DMS53 treated with DMSO at 0.1 percent for 48 hours (cell line): ENCODE measurements at regions not wholly inside any gene's neighbourhood (a gene's known extent, or its start where the extent isn't known, plus 50 kb on each side); places are given as distances from the start of the nearest gene placed in this dataset.
"Not testable (repeated sequence)": the region's sequence is repeated elsewhere in the genome, so short reads cannot be mapped to it uniquely, and the experiment has no call there.

Source experiments
- DNase-seq: peaks from one replicate; lab custom pipeline; 2025; ENCODE audit not compliant: unreplicated experiment; lab: John Stamatoyannopoulos, UW

GRCh38 chr12:93078577-93078976 is 149.5 kb upstream of the EEA1 start:
- DNase-seq, result no peak

DNA sequence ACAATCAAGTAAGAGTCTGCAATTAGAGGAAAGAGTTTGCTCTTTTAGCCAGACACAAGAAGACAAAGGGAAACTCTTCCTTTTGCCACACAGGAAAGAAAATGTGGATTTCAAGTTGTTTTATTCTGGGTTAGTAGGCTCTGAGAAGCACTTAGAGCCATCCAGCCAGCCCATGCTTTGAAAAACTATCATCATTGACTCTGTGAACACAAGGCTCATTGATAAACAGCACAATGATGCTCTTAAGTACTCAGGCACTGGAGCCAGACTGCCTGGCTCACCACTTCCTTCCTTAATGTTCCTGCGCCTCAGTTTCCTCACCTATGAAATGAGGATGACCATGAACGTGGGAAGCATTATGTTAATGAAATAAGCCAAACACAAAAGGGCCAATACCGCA is 150.2 kb upstream of the EEA1 start:
- DNase-seq, result no peak

DNA sequence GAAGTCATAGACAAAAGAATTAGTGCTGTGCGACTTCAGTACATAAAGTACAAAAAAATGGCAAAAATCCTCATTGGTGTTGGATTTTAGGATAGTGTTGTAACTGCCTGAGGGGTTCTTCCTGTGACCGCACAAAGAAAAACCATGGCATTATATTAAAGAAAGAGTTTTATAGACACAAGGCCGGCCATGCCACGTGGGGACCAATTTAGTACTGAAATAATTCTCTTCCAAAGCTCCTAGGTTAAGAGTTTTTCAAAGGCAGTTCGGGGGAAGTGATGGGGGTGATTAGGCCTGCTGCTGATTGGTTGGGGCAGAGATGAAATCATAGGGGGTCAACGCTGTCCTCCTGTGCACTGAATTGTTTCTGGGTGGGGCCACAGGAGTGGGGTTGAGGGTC is 150.9 kb upstream of the EEA1 start:
- DNase-seq, result no peak

DNA sequence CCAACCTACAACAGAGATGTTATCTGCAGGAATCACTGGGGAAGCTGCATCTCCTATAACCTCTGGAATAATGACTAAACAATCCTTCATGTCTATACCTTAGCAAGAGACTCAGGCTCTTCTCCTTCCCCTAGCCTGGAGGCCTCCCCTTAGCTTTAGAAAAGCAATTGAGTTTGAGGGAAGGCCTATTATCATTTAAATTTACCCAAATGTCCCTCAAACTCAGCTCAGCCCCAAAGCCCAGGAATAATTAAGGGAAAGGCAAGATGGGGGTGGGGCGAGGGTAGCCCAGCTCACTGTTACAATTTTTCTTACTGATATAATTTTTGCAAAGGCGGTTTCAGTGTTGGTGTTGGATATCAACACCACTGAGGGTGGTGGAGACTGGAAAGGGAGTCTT is 151.4 kb upstream of the EEA1 start:
- DNase-seq, result no peak

DNA sequence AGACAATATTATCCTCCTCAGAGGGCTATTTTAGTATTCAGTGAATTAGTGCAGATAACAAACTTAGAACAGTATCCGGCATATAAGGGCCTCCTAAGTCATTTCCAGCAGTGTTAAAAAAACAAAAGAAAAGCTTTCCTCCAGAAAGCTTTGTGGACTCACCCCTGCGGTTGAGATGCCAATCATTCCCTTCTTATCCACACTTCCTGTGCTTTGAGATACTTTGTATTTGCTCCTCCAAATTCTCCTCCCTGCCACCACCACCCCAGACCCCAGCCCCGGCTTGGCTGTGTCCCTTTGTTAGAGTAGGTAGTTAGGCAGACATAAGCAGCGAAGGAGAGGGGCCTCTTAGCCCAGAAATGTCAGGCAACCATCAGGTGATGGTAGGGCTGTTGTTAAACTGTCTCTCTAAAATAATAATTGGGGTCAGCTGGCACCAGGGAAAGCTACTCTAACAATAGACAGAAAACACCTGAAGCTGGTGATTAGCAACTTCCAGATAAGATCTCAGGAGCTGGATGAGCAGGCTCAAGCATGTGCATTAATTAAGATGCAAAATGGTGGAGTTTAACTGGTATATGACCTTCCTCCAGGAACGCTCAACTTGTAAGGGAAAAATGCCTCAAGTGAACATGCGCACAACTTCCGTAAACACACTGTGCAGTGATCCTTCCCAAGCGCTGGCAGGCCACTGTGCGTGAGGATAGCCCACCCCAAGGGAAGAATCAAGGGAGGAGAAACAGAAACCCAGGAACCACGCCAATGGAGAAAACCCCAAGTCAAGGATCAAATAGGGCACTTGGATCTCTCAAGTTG is 152.1 kb upstream of the EEA1 start:
- no peak for DNase-seq

- no peak for DNase-seq
Measured at GRCh38 chr12:93081810-93082165, 152.7 kb upstream of the EEA1 start.

- no peak for DNase-seq
Measured at GRCh38 chr12:93085383-93086287, 156.5 kb upstream of the EEA1 start.

DNA sequence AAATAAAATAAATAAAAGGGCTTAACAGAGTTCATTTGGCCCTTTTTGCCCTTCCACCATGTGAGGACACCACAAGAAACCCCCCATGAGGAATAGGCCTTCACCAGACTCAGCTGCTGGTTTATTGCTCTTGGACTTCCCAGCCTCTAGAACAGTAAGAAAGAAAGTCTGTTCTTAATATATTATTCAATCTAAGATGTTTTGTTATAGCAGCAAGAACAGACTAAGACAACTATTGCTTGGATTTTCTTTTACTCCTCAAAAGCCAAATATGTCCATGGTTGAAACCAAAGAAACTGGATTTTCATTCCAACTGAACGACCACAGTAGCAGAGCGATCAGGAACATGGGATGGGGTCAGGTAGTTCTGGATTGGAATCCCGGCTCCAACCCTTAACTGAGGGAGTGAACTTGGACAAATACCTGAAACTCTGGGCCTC is 157.2 kb upstream of the EEA1 start:
- no peak for DNase-seq

- DNase-seq, result no peak
Measured at GRCh38 chr12:93087840-93088610, 158.9 kb upstream of the EEA1 start.

GRCh38 chr12:93089805-93090569 is 160.9 kb upstream of the EEA1 start:
- DNase-seq, result no peak

GRCh38 chr12:93090731-93091172 is 161.7 kb upstream of the EEA1 start:
- DNase-seq, result peak; percentile 61

DNA sequence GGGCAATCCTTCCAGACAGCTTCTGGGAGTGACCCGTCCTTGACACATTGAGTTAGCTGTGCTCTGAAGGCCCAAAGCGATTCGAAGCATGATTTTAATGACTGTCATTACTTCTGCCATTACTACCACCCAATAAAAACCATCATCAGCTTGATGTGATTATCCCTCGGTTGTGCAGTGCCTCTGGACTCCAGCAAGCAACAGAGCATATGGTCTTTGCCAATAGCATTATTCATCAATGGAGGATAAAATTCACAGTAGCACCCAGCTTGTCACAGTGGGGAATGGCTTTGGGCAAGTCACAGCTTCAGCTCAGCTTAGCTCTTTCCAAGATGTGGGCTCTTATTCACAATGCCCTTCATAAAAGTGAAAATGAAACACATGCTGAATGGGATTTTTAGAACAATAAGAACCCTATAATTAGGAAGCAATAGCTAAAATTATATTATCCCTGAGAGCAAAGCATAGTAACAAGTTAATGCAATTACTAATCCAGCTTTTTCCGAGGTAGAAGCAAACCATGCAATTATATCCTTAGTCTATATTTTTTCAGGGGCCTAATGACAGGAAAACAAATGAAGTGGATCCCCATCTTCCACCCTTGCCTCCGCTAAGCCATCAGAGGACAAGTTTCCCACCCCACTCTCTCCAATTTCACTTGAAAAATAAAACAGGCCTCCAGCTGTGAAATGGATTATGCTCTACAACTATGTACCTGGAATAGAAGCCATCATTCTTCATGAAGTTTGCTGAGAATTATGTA is 163.0 kb upstream of the EEA1 start:
- no peak for DNase-seq

GRCh38 chr12:93092649-93092945 is 163.5 kb upstream of the EEA1 start:
- DNase-seq, result no peak

DNA sequence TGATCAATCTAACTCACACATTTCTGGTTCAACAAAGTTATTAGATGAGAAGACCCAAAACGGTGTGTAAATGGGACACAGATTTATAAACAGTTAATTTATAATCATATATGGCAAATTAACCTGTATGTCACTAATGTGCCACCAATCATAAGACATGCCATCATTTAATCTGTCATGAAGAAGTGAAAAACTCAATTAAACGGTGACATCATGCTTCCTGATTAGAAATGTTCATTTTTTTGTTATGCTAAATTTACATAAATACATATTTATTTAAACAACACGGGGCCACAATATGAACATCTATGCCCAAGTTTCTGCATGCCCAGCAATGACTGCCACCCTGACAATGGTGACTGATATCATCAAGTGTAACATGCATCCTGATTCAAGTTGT is 164.1 kb upstream of the EEA1 start:
- DNase-seq, result no peak

DNA sequence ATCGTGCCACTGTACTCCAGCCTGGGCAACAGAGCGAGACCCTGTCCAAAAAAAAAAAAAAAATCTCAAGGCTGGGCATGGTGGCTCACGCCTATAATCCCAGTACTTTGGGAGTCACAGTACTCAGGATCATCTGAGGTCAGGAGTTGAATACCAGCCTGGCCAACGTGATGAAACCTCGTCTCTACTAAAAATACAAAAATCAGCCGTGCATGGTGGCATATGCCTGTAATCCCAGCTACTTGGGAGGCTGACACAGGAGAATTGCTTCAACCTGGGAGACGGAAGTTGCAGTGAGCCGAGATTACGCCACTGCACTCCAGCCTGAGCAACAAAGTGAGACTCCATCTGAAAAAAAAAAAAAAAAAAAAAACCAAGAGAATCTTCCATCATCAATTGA is 165.1 kb upstream of the EEA1 start:
- not testable (repeated sequence) for DNase-seq

DNA sequence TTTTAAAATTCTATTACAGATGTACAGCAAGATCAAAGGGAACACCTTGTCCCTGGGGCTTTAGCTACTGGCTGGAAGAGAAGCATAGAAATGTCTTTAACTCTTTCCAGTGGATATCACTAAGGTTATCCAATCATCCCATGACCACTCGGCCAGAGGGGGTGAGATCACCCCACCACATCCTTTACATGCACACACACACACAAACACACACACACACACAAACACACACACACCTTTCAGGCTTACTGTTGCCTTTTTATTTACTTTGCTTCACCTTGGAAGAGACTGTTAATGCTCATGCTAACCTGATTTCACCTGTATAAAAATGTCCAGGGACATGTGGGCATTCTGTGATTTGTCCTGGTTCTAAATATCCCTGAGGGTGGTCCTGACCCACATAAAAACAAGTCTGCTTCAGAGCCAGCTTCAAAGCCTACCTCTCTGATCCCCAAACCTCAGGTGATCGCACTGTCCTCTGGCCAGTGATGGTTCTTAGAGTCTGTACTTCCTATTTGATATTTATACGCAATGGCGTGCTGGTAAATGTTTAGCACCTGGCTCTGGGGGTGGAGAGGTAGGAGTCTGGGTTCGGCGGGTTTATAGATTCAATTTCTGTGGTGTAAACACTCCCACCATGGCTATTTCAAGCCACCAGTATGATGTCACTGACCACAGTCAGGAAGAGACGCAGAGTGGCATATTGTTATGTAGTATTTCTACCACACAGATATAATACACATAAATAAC is 166.1 kb upstream of the EEA1 start:
- peak; percentile 32 for DNase-seq

DNA sequence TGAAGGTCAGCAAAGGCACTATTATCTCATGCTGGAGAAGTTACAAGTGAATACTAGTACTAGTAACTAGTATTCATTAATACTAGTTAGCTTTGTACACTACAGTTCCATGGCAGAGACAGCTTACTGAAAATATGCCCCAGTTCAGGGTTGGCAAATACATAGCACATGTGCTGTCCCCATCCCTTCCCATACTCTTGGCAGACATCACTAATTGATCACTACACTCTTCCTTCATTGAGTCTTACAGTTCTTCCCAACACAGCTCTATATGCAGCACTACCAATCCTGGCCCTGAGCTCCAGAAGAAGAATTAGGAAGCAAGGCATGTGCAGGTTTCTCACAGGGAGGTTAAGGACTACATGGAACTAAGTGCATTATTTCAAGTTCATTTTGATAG is 168.3 kb upstream of the EEA1 start:
- DNase-seq, result no peak

DNA sequence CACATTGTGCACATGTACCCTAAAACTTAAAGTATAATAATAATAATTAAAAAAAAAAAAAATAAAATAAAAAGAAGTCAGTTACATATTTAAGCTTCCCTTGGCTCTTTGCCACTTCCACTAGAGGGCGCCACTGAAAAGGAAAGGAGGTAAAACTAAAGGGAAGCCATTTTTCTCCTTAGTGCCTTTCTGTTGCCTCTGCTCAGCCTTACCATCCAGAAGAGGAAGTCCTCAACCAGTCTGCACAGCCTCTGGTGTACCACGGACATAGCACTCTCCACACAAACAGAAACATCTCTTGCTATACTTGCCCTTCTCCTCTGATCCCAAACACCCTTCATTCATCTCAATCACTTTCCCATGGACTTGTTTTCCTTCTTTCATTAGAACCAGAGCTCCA is 169.0 kb upstream of the EEA1 start:
- peak; percentile 74 for DNase-seq

GRCh38 chr12:93099792-93100191 is 170.7 kb upstream of the EEA1 start:
- DNase-seq, result no peak
